NCI-H1417 (cell line): ENCODE measurements at regions not wholly inside any gene's neighbourhood (a gene's known extent, or its start where the extent isn't known, plus 50 kb on each side); places are given as distances from the start of the nearest gene placed in this dataset.

Experiments
- DNase-seq, 3 experiments: peaks; one replicate each; lab custom pipeline; 2025; lab: John Stamatoyannopoulos, UW

- no peak for DNase-seq
Measured at GRCh38 chr5:107325866-107326265, 344.9 kb downstream of the EFNA5 start.

- DNase-seq: no peak
Measured at GRCh38 chr5:107324809-107325208, 345.9 kb downstream of the EFNA5 start.

GRCh38 chr5:107324071-107324470 is 346.7 kb downstream of the EFNA5 start:
- DNase-seq: peak in 1 of 3 experiments; percentile 2

- DNase-seq: no peak
Measured at GRCh38 chr5:107323536-107323935, 347.2 kb downstream of the EFNA5 start.

GRCh38 chr5:107322936-107323335 is 347.8 kb downstream of the EFNA5 start:
- DNase-seq: no peak

GRCh38 chr5:107321906-107322305 is 348.8 kb downstream of the EFNA5 start:
- no peak for DNase-seq

- DNase-seq: no peak
Measured at GRCh38 chr5:107320846-107321245, 349.9 kb downstream of the EFNA5 start.

GRCh38 chr5:107320376-107320775 is 350.4 kb downstream of the EFNA5 start:
- no peak for DNase-seq

GRCh38 chr5:107319901-107320300 is 350.8 kb downstream of the EFNA5 start:
- no peak for DNase-seq

GRCh38 chr5:107314330-107314729 is 356.4 kb downstream of the EFNA5 start:
- no peak for DNase-seq

- DNase-seq: no peak
Measured at GRCh38 chr5:107313921-107314320, 356.8 kb downstream of the EFNA5 start.

- DNase-seq: no peak
Measured at GRCh38 chr5:107313098-107313497, 357.6 kb downstream of the EFNA5 start.

- DNase-seq: no peak
Measured at GRCh38 chr5:107310181-107310580, 360.6 kb downstream of the EFNA5 start.

- DNase-seq: no peak
Measured at GRCh38 chr5:107306594-107306993, 364.1 kb downstream of the EFNA5 start.

GRCh38 chr5:107306002-107306401 is 364.7 kb downstream of the EFNA5 start:
- DNase-seq: no peak

- no peak for DNase-seq
Measured at GRCh38 chr5:107304684-107305083, 366.1 kb downstream of the EFNA5 start.

GRCh38 chr5:107303171-107303968 is 367.4 kb downstream of the EFNA5 start:
- no peak for DNase-seq

GRCh38 chr5:107302441-107302840 is 368.3 kb downstream of the EFNA5 start:
- DNase-seq: no peak

- DNase-seq: no peak
Measured at GRCh38 chr5:107301999-107302398, 368.7 kb downstream of the EFNA5 start.

GRCh38 chr5:107300721-107301327 is 369.9 kb downstream of the EFNA5 start:
- DNase-seq: no peak

GRCh38 chr5:107296572-107296971 is 374.2 kb downstream of the EFNA5 start:
- peak in 2 of 3 experiments; percentile 22 to 68 for DNase-seq

- peak in 2 of 3 experiments; percentile 14 to 77 for DNase-seq
Measured at GRCh38 chr5:107295914-107296313, 374.8 kb downstream of the EFNA5 start.

- DNase-seq: no peak
Measured at GRCh38 chr5:107294669-107295068, 376.1 kb downstream of the EFNA5 start.

GRCh38 chr5:107294211-107294550 is 376.6 kb downstream of the EFNA5 start:
- DNase-seq: no peak
